ENCODE measurements at regions not wholly inside any gene's neighbourhood (a gene's known extent, or its start where the extent isn't known, plus 50 kb on each side); places are given as distances from the start of the nearest gene placed in this dataset.
"Not testable (repeated sequence)": the region's sequence is repeated elsewhere in the genome, so short reads cannot be mapped to it uniquely, and the experiment has no call there.

DNA sequence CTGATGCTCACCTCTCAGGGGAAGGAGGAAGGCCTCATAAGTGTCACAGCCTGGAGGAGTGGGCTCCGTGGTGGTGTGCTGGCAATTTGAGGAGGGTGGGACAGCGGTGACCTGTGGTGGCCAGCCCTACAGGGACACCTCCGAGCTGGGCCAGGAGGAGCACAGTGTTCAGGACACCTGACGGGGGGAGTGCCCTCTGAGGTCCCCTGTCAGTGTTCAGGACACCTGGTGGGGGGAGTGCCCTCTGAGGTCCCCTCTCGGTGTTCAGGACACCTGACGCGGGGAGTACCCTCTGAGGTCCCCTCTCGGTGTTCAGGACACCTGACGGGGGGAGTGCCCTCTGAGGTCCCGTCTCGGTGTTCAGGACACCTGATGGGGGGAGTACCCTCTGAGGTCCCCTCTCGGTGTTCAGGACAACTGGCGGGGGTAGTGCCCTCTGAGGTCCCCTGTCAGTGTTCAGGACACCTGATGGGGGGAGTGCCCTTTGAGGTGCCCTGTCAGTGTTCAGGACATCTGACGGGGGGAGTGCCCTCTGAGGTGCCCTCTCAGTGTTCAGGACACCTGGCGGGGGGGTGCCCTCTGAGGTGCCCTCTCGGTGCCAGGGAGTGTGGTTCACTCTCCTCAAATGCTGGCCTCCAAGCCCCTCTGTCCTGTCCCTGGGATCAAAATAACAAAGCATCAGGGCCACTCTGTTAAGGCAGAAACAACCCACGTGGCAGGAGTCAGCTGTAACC, 73.4 kb upstream of the ZNF469 start:
- no peak for DNase-seq

DNA sequence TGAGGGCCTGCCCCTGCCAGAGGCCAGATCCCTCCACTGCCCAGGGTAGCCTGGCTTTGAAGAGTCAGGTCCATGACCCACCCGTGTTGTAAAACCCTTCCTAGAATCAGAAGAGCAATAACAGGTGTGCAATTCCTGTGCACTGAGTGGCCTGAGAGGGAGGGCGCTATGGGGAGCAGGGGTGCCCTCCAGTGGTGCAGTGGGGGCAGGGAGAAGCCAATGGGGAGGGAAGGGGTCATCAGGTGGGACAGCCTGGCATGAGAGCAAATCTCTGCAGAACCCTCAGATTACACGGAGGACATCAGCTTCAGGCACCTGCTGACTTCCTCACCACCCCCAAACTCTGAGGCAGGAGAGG, 72.9 kb upstream of the ZNF469 start:
- no peak for DNase-seq

DNA sequence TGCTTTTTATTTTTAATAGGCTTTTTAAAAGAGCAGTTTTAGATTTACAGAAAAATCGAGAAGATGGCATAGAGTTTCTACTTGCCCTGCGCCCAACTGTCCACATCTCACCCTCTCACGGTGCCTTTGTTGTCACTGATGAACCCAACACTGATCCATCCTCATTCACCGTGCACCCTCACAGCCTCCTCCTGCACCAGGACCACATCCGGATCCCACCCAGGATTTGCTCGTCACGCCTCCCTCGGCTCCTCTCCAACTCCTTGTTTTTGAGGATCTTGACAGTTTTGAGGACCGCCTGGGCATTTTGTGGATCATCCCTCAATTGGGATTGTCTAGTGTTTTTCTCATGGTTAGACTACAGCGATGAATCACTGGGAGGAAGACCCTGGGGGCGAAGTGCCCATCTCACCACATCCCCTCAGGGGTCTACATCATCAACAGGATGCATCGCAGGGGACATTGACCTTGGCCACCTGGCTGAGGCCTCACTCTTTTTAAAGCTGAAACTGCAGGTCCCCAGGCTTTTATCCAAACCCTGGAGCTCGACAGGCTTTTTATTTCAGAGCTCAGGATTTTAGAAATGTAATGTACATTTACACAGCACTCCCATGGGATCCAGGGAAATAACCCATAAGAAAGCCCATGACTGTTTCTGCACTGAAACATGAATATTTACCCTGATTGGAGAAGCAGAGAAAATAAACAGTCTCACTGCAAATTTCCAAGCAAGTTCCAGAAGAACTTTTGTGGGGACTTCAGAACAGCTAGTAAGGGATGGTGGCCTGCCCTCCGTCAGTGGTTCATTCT, 71.8 kb upstream of the ZNF469 start:
- DNase-seq, result no peak

DNA sequence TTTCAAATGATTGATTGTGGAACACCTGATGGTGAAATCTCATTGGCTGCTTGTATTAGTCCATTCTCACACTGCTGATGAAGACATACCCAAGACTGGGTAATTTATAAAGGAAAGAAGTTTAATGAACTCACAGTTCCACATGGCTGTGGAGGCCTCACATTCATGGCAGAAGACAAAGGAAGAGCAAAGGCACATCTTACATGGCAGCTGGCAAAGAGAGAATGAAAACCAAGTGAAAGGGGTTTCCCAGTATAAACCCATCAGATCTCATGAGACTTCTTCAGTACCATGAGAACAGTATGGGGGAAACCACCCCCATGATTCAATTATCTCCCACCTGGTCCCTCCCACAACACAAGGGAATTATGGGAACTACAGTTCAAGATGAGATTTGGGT, 70.9 kb upstream of the ZNF469 start:
- not testable (repeated sequence) for DNase-seq

DNA sequence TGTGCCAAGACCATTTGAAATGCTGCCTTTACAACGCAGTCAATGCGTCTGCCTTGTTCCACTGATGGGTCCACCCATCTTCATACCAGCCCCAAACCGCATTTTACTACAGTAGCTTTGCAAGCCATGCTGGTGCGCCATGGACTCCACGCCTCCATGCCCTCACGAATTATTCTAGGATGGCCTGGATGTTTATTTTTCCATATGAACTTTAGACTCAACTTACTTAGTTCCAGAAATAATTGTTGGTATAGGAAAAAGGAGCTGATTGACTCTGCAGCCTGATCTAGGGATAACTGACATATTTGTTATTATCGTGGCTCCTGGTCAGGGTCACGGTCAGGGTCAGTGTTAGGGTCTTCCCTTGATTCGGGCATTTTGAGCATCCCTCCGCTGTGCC, 70.0 kb upstream of the ZNF469 start:
- DNase-seq, result no peak

DNA sequence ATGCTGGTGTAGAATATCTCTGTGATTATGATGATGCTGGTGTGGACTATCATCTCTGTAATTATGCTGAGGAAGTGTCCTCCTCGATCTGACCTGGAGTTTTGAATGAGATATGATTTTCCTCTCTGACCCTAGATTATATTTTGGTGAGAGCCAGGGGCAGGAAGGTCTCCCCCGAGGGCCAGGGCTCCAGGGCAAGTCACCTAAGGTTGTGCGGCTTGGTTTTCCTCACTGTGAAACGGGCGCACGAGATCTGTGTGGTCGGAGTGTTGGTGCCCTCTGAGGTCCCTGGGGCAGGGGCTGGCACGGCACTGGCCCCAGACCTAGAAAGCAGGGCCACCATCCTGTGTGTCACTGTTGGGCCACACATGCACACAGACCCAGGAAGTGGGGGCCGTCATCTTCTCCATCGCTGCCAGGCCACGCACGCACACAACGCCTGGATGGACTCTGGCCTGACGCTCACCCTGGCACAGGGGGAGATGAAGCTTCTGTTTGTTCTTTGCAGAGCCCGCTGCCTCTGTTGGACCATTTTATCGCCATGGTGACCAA, 67.7 kb upstream of the ZNF469 start:
- DNase-seq, result no peak

DNA sequence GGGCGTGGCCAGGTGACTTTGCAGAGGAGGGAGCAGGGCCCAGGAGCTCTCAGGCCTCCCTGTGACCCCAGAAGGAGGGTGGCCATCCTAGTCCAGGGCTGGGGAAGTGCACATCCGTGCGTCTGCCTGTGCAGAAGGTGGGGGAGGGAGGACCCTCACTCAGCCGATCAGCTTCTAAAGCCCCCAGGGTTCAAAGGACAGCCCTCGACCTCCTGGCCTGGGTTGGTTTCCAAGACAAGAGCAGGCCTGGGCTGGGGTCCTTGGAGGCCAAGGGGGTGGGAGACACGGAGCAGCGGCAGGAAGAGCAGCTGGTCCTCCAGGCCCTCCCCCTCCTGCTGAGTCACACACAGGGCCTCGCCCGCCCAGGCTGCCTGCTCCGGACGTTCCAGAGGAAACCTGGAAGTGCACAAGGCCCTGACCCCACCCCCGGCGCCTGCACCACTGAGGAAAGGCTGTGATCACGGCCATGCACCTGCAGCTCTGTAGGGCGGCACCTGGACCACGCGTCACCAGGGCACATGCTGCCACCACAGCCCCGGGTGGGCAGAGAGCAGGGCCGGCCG, 67.1 kb upstream of the ZNF469 start:
- no peak for DNase-seq

DNA sequence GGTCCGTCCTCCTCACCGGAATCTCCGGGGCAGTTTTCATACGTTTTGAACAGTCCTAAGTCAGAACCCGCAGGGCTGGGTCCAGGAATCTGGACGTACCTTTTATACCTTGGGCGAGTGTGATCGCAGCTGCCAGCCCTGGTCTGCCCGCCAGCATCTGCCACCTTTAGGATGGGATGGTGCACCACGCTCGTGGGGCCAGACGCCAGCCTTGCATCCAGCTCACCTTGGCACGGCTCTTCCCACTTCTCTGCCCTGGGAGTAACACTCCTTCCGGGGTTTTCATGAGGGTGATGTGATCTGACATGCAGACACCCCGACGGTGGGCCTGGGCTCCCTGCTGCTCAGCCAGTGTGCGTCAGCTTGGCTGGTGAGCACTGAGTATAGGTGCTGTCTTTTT, 66.6 kb upstream of the ZNF469 start:
- no peak for DNase-seq

DNA sequence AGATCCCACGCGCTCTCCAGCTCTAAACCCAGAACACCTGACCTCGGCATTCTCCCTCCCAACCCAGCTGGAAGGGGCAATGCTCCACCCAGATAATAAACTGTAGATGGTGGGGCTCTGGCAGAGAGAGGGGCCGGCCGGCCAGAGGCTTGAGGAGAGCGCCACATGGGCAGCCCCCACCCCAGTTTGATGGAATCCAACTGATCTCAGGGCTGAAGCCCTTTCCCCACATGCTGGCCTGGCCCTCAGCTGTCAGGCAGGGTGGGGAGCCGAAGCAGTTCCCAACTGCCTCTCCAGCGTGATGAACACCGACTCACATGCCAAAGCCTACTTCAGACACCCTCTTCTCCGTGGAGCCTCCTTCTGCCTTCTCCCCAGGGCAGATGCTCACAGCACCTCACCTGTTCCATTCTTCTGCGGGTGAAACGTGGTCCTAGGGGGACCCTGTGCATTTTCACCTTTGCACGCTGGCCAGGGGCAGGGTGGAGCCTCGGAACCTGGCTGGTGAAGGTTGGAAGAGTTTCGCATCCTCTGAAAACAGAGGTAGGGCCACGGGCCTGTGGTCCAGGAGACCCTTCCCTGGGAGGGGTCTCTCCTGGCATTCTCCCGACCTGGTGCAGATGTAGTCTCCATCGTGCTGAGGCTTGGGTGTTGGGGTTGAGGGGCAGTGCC, 65.7 kb upstream of the ZNF469 start:
- DNase-seq, result no peak

DNA sequence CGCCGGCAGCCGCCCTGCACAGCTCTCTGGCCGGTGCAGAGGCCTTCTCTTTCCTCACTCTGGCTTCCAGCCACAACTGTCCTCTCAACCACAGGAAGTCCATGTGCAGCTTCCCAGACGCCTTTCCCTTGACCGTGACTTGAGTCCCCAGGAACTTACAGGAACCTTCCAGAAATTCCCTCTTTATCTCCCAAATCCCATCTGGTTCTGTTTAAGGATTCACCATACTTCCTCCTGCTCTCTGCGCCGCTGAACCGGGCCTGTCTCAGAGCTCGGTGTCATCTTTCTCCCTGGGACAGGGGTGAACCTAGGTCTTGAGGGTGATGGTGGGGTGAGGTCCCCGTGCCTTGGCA, 65.2 kb upstream of the ZNF469 start:
- DNase-seq, result no peak

DNA sequence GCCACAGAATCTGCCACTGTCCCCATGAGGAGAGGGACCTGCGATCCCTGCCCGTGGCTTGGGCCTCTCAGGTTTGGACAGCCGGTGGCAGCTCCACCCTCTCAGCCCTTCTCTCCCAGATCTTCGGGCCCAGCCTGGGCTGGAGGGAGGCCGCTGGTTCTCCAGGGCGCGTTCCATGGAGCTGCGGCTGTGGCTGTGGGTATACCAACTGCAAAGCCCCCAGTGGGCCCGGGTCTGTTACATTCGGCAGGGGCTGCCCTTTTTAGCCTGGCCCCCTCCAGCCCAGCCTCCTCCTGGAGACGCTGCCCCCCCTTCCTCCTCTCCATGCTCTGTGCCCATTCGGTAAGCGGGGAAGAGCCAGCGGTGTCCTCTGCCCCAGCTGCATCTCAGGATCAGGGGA, 64.7 kb upstream of the ZNF469 start:
- no peak for DNase-seq

DNA sequence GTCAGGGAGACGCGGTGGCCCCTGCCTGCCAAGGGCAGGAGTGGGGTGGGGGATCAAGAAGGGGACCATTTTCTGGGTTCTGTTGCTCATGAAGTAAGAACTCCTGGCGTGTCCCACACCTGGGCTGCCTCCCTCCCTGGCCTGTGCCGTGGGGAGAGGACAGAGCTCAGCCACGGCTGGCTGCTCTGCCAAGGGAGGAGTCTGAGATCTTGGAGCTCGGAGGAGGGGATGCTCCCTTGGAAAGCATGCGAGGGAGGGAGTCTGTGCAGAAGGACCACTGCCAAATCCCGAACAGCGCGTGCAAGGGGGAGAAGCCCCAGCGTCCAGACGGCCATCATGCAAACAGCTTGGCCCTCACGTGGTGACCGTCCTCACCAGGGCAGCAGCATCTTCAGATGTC, 64.2 kb upstream of the ZNF469 start:
- no peak for DNase-seq

DNA sequence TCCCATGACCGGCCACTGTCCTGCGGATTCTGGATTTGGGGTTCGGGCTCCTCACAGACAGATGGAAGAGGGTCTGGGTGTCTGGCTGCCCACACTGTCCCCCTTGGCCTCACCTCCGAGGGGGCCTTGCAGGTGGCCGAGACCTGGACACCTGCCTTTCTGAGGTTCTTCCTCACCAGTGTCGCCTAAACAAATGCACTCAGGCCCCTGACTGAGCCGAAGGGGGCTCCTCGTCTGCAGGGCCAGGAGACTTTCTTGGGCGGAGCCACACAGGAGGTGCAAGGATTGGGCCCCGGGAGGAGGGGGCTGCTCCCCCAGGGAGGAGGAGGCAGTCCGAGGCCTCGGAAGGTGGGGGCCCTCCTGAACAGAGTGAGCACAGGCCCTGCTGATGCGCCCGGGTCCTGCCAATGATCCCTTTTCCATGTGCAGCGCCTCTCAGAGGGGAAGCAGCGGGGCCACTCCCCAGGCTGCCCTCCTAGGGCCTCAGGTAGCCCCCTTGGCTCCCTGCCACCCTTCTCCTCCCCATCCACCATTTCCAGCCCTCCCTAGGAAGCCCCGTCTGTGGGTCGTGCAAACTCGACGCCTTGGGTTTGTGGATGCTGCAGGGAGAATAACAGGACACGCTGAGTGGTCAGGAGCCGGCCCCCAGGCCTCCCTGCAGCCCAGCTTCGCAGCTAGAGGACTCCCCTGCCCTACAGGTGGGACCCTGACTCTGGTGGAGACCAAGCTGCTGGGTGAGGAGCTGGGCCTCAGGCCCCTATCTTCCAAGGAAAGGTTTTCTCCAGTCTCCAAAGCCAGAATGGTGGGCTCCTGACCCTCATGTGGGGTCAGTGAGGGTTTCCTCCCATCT, 63.4 kb upstream of the ZNF469 start:
- DNase-seq, result no peak

DNA sequence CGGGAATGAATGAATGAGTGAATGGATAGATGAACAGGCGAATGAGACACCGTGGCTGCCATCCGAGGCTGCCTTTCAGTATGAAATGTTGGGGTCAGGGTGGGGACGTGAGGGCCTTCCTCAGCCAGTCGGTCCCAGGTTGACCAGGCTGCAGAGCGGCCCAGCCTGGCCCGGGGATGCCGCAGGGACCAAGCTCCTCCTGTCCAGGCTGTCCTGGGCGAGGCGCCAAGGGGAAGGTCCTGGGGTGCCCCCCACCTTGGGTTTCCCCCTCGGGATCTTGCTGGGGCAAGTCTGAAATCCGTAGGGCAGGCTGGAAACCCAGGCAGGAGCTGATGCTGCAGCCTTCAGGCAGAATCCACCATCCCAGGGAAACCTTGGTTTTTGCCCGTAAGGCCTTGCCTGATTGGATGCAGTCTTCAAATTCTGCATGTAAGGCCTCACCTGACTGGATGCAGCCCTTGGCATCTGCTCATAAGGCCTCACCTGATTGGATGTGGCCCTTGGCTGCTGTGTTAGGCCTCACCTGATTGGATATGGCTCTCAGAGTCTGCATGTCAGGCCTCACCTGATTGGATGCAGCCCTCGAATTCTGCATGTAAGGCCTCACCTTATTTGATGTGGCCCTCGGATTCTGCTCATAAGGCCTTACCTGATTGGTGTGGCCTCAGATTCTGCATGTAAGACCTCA, 61.7 kb upstream of the ZNF469 start:
- DNase-seq, result no peak

DNA sequence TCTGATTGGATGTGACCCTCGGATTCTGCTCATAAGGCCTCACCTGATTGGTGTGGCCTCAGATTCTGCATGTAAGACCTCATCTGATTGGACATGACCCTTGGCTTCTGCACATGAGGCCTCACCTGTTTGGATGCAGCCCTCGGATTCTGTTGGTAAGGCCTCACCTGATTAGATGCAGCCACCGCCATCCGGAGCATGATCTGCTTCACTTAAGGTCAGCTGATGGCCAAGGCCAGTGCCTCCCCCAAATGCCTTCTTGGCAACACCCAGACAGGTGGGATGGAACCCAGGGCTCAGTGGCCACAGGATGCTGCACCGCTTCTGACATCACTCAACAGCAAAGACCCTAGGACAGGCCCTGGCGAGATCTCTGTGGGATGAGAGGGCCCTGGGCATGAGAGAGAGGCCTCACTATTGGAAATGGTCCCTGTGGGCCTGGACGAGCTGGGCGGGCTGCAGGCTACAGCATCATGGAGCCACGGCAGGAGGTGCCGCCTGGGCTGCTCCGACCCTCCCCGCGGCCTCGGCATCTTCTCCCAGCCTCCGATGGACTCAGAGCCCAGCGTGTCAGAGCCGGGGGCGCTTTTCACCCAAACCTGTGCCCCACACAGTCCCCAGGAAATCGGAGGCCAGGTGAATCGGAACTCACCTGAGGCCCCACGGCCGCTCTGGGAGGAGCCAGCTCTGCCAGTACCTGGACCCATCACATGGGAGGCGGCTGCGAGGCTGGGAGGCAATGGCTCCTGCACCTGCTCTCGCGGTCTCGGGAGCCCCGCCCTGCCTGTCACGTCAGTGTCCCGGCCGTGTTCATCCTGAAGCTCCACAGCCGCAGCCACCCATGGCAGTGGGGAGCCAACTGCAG, 60.9 kb upstream of the ZNF469 start:
- DNase-seq, result no peak

DNA sequence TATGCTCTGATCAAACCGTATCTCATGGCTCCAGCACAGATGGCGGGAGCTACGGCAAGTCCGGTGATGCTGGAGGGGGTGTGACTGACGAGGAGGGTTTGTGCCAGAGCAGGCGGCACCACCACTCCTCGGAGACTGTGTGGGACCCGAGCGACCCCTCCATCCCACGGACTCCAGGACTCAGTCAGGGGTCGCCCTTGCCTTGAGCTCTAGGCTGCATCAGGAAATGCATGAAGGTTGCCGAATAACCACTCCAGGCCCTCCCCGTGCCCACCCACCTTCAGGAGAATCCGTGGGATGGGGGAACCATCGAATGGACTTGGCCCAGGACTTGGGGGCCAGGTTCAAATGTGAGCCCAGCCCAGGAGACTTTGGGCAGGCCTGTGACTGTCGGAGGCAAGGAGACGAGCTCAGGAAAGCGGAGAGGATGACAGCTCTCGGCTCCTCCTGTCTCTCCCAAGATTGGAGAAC, 60.2 kb upstream of the ZNF469 start:
- no peak for DNase-seq

DNA sequence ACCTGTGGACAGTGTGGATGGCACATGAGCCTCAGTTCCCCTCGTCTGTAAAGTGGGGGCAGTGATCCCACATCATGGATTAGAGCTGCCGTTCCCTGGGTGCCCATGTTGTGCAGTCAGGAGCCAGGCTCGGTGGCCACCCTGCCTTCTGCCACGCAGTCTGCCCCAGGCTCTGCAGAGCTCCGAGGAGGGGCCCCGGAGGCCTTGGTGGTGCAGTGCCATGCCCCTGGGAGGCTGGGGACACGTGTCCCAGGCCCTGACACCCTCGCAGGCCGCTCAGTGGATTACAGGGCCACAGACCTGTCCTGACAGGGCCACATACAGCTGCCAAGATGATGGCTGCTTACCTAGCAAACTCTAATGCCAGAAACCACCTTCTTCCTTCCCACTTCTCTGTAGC, 59.7 kb upstream of the ZNF469 start:
- no peak for DNase-seq

DNA sequence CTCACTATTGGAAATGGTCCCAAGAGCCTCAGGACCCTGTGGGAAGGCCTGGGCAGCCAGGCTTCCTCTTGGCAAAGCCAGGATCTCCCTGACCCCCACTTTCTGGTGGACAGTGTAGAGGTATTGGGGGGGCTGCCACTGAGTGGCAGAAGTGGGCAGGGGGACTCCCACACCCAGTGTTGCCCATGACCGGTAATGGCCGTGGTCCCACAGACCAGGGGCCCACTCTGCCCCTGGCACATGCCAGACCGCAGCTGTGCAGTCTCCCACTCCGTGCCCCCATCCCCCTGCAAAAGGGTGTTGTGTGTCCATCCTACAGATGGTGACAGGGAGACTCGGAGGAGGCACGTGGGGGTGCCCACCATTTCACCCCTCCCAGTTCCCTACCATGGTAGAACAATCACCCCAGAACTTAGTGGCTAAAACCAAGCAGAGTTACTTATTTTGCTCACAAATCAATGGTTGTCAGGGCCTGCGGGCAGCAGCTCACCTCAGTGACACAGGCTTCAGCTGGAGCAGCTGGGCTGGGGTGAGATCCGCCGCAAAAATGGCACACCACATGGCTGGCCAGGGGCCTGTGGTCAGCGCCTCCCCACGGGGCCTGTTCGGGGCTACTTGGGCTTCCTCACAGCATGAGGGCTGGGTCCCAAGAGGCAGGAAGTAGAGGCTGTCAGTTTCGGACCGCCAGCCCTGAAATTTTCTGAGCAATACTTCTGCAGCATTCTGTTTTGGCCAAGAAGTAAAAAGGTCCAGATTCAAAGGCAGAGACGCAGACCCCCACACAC, 59.0 kb upstream of the ZNF469 start:
- DNase-seq, result no peak

DNA sequence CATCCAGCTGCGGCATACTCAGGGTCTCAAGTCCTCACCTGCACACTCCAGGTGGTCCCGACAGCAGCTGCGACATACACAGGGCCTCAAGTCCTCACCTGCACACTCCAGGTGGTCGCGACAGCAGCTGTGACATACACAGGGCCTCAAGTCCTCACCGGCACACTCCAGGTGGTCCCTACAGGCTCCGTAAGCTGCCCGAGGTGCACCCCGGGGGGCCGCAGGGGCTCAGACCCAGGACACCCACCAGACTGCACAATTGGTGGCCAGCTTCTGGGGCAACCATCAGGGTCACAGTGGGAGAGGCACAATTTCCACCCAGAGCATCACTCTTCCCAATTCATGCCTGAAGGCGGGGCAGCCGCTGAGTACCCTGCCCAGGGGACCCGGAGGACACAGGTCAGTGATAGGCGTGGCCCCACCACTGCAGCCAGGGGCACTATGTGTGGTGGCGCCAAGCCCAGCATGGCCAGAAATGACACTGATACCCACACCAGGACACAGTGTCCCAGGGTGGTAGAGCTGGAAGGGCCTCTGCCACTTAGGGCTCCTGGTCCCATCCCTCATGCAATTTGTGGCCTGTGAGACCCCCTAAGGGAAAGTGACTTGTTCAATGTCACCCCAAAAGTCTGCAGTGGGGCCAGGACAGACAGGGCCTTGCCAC, 57.5 kb upstream of the ZNF469 start:
- no peak for DNase-seq
